Keratinocyte (primary cell): ENCODE measurements at regions not wholly inside any gene's neighbourhood (a gene's known extent, or its start where the extent isn't known, plus 50 kb on each side); places are given as distances from the start of the nearest gene placed in this dataset.

Experiments
- EZH2 ChIP-seq: IDR thresholded peaks from one replicate; pipeline ENCODE4 v1.6.1; 2012; ENCODE audit warnings: inconsistent platforms, mild to moderate bottlenecking, low read length, moderate library complexity
- TF ChIP-seq, protein P1 (sequence below), 3 experiments: IDR thresholded peaks in 1 of 3; conservative IDR thresholded peaks in 1 of 3; optimal IDR thresholded peaks in 1 of 3; 2 replicates in 2 of 3; 3 replicates in 1 of 3; pipeline versions ENCODE3 to v1.5.1; 2011; ENCODE audit warnings: low read length in 3 of 3, mild to moderate bottlenecking in 3 of 3, moderate library complexity in 2 of 3, control low read depth in 1 of 3, inconsistent platforms in 1 of 3; ENCODE audit not compliant: insufficient read depth in 2 of 3; ENCODE audit errors: extremely low read depth in 1 of 3

DNA sequence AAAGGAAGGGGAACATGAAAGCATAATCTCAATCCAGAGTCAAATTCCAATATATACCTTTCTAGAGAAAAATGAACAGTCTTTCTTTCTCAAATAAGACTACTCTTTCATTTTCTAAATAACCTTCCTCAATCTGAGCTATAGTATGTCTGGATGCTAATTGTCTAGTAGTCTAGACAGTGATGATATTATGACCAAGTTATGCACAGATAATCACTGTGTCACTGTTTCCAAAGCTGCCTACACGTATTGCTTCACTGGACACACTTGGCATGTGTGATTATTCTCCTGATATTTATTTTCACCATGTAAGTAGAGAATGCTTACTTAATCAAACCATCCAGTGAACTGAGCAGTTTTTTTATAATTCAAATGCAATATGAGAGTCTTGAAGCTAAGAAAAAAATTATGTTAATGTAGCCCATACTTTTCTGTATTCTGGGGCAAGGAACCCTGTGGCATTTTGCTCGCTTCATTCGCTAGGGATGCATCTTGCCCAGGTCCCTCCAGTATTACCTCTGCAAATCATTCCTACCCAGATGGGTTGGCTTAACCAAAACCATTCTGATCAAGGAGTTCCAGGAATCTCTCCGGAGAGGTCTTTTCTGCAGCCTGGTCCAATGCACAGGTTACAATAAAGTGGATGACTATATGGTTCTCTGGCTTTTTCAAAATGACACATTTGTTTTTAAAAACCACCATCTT is 303.1 kb upstream of the RUNX1 start:
- TF ChIP-seq, protein P1, sequence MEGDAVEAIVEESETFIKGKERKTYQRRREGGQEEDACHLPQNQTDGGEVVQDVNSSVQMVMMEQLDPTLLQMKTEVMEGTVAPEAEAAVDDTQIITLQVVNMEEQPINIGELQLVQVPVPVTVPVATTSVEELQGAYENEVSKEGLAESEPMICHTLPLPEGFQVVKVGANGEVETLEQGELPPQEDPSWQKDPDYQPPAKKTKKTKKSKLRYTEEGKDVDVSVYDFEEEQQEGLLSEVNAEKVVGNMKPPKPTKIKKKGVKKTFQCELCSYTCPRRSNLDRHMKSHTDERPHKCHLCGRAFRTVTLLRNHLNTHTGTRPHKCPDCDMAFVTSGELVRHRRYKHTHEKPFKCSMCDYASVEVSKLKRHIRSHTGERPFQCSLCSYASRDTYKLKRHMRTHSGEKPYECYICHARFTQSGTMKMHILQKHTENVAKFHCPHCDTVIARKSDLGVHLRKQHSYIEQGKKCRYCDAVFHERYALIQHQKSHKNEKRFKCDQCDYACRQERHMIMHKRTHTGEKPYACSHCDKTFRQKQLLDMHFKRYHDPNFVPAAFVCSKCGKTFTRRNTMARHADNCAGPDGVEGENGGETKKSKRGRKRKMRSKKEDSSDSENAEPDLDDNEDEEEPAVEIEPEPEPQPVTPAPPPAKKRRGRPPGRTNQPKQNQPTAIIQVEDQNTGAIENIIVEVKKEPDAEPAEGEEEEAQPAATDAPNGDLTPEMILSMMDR (optimal IDR thresholded peaks at IDR 0.05 in 1 of 3, IDR thresholded peaks at IDR 0.05 in 1 of 3, conservative IDR thresholded peaks at IDR 0.05 in 1 of 3; ENCODE audit: extremely low read depth in 1 of 3, insufficient read depth in 2 of 3, low read length in 3 of 3): no peak
- no peak for TF ChIP-seq EZH2
